ENCODE measurements at regions not wholly inside any gene's neighbourhood (a gene's known extent, or its start where the extent isn't known, plus 50 kb on each side); places are given as distances from the start of the nearest gene placed in this dataset.

DNA sequence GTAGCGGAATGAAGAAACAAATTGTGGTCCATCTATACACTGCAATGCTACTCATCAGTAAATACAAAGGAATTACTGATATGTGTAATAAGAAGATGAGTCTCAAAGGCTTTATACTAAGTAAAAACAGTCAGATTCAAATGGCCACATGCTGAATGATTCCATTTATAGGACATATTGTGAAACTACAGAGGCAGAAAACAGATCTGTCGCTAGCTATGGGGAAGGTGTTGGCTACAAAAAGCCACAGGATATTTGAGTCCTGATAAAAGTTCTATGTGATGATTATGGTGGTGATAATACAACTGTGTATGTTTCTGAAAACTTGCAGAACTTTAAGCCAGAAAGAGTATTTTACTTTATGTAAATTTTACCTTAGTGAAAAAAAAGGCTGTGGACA is 313.2 kb downstream of the HDGFL1 start:
- Histone ChIP-seq H3K9me3 (ENCODE audit: low read length) (no peaks in the 10 kb centered on the region), H3K27ac (ENCODE audit: low read depth, low read length, poor library complexity, severe bottlenecking) (no peak overlapping the region), H3K27me3 (ENCODE audit: insufficient read depth, low read length) (no peaks in the 10 kb centered on the region), H2AFZ (ENCODE audit: low read length) (no peak overlapping the region), H3K36me3 (ENCODE audit: insufficient read depth, low read length) (no peaks in the 10 kb centered on the region), H4K20me1 (ENCODE audit: insufficient read depth, low read length) (no peaks in the 10 kb centered on the region), H3K79me2 (ENCODE audit: insufficient read depth, low read length) (no peaks in the 10 kb centered on the region), H3K4me3 (ENCODE audit: low read depth, low read length, poor library complexity, severe bottlenecking) (no peak overlapping the region), H3K9ac (ENCODE audit: low read length) (no peak overlapping the region), H3K4me1 (ENCODE audit: insufficient read depth, low read length, severe bottlenecking) (no peaks in the 10 kb centered on the region), H3K4me2 (ENCODE audit: low read length) (no peak overlapping the region), H3F3A (ENCODE audit: insufficient read depth, low read length) (no peaks in the 10 kb centered on the region), H3K9me2 (ENCODE audit: low read depth, low read length) (no peaks in the 10 kb centered on the region)
- TF ChIP-seq, protein P1, sequence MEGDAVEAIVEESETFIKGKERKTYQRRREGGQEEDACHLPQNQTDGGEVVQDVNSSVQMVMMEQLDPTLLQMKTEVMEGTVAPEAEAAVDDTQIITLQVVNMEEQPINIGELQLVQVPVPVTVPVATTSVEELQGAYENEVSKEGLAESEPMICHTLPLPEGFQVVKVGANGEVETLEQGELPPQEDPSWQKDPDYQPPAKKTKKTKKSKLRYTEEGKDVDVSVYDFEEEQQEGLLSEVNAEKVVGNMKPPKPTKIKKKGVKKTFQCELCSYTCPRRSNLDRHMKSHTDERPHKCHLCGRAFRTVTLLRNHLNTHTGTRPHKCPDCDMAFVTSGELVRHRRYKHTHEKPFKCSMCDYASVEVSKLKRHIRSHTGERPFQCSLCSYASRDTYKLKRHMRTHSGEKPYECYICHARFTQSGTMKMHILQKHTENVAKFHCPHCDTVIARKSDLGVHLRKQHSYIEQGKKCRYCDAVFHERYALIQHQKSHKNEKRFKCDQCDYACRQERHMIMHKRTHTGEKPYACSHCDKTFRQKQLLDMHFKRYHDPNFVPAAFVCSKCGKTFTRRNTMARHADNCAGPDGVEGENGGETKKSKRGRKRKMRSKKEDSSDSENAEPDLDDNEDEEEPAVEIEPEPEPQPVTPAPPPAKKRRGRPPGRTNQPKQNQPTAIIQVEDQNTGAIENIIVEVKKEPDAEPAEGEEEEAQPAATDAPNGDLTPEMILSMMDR (IDR thresholded peaks at IDR 0.05; ENCODE audit: low read length): no peak

DNA sequence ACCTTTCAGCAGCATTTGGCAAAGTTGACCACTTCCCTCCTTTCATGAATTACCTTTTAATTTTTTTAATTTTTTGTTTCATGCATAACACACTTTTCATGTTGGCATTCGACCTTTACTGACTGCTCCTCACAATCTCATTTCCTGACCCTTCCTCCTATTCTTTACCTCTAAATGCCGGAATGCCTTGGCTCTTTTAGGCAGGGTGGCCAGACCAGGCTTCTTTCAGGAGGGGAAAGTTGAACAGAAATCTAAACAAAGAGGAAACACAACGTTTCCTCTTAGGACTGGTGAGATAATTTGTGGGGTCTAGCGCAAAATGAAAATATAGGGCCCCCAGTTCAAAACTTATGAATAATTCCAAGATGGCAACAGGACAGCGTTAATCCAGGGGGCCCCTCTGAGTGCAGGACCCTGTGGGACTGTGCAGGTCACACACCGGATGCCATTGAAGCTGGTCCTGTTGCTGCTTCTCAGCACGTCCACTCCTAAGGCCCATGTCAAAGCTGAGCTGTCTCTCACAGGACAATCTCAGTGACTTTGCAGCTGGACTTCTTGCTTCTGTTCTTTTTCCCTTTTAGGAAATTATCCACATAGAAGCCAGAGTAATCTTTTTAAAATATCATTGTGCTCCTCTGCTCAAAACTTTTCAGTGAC is 313.8 kb downstream of the HDGFL1 start:
- Histone ChIP-seq H2AFZ (ENCODE audit: low read length) (no peak overlapping the region), H3K9ac (ENCODE audit: low read length) (no peak overlapping the region), H3K27ac (ENCODE audit: low read depth, low read length, poor library complexity, severe bottlenecking) (no peak overlapping the region), H3K4me2 (ENCODE audit: low read length) (no peak overlapping the region), H3K36me3 (ENCODE audit: insufficient read depth, low read length) (no peaks in the 10 kb centered on the region), H3K4me1 (ENCODE audit: insufficient read depth, low read length, severe bottlenecking) (no peaks in the 10 kb centered on the region), H3K9me2 (ENCODE audit: low read depth, low read length) (no peaks in the 10 kb centered on the region), H3F3A (ENCODE audit: insufficient read depth, low read length) (no peaks in the 10 kb centered on the region), H3K4me3 (ENCODE audit: low read depth, low read length, poor library complexity, severe bottlenecking) (no peak overlapping the region), H3K9me3 (ENCODE audit: low read length) (no peaks in the 10 kb centered on the region), H3K27me3 (ENCODE audit: insufficient read depth, low read length) (no peaks in the 10 kb centered on the region), H4K20me1 (ENCODE audit: insufficient read depth, low read length) (no peaks in the 10 kb centered on the region), H3K79me2 (ENCODE audit: insufficient read depth, low read length) (no peaks in the 10 kb centered on the region)
- TF ChIP-seq EZH2 (IDR thresholded peaks at IDR 0.05; ENCODE audit: borderline replicate concordance, low read length): no peak
- TF ChIP-seq, protein P1 (IDR thresholded peaks at IDR 0.05; ENCODE audit: low read length): no peak

DNA sequence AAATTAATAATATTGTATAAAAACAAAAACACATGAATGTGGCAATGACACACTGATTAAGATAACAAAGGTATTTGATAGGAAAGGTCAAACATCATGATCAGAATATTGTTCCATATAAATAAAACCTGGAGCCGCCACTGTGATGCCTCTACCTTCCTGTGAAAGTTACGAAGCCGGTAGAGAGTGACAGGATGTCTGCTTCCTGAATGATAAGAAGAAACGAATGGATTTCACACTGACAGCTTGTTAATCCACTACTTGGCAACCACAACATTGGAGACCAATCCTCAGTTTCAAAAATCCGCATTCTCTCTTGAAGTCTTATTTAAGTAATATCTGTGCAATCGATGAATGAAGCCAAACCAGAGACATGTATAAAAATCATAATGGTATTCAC is 315.1 kb downstream of the HDGFL1 start:
- Histone ChIP-seq H3K9me3 (ENCODE audit: low read length) (no peaks in the 10 kb centered on the region), H2AFZ (ENCODE audit: low read length) (no peak overlapping the region), H3F3A (ENCODE audit: insufficient read depth, low read length) (no peaks in the 10 kb centered on the region)

More for the DNA sequence above, 315.1 kb downstream of the HDGFL1 start:
- H4K20me1 ChIP-seq (ENCODE audit: insufficient read depth, low read length): no peaks in the 10 kb centered on the region
- no peak overlapping the region for H3K4me2 ChIP-seq (ENCODE audit: low read length)
- H3K9ac ChIP-seq (ENCODE audit: low read length): no peak overlapping the region
- no peak overlapping the region for H3K27ac ChIP-seq (ENCODE audit: low read depth, low read length, poor library complexity, severe bottlenecking)
- H3K9me2 ChIP-seq (ENCODE audit: low read depth, low read length): no peaks in the 10 kb centered on the region
- H3K4me1 ChIP-seq (ENCODE audit: insufficient read depth, low read length, severe bottlenecking): no peaks in the 10 kb centered on the region
- H3K4me3 ChIP-seq (ENCODE audit: low read depth, low read length, poor library complexity, severe bottlenecking): no peak overlapping the region
- H3K36me3 ChIP-seq (ENCODE audit: insufficient read depth, low read length): no peaks in the 10 kb centered on the region
- no peaks in the 10 kb centered on the region for H3K79me2 ChIP-seq (ENCODE audit: insufficient read depth, low read length)
- no peak for TF ChIP-seq EZH2 (IDR thresholded peaks at IDR 0.05; ENCODE audit: borderline replicate concordance, low read length)
- TF ChIP-seq, protein P1 (IDR thresholded peaks at IDR 0.05; ENCODE audit: low read length): no peak
- H3K27me3 ChIP-seq (ENCODE audit: insufficient read depth, low read length): no peaks in the 10 kb centered on the region

Measured in OCI-LY1 (cell line).